HL-60/S4 treated with retinoic acid at 250 ng/mL for 4 days and 3 days (cell line): ENCODE measurements at regions not wholly inside any gene's neighbourhood (a gene's known extent, or its start where the extent isn't known, plus 50 kb on each side); places are given as distances from the start of the nearest gene placed in this dataset.

ENCODE experiments used
- in situ Hi-C: fragments of 300-500 bp; cut with MboI; formaldehyde crosslinking; loops from 2 replicates; pipeline ENCODE4 v1.7.0; 2022; ENCODE audit warnings: low sequenced_read_pairs

DNA sequence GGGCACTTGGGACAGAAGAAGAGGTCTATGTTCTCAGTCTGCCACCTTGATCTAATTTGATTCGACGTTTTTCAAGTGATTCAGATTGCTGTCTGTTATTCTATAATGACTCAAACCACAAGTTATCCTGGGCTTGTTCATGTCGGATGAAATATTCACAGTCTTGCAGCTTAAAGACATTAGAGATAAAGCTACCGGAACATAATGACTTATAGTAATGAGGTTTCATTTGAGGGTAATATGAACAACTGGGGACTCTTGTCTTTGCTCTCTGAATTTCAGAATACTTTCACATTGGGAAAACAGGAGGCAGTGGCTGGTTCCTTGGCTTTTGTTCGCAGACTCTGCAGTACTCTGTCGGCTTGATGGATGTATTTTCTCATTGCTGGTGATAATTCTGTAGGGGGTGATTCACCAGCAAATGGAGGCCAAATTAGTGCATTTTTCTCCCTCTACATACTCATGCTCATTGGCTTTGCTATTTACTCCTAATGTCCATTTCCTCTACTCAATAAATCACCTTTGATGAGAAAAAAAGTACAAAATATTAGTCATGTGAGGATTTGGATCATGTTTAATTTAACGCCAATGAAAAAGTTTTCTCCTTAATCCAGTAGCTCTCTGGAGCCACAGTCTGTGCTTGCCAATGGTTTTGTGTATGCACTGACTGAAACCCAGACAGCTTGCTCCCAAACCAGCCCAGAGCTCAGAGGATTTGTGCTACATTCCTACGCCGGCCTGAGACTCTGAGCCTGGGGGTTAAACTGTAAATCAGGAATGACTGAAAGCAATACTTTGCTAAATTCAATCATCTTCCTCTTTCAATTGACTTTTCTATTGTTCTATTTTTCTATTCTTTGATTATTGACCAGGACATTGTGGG, 154.7 kb upstream of the ANKH start:
- in situ Hi-C loops, result no loop called here

DNA sequence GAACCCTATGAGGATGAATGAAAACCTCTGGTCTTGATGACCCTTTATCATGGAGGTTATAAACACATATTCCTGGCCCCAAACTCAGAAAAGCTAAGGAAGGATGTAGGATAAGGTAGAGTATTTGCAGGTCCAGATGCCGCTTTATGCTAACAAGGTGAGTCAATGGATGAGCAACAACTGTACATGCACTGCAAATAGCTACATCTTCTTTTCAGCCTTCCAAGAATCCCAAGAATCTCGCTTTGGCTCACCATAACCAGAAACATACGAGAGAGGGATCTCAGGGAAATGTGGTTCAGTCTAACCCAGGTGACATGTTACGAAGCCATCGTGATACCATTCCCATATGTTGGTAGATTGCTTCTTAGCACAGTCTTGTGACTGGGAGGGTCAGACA, 152.3 kb upstream of the ANKH start:
- in situ Hi-C loops, result loop anchor here (25.0 kb wide), 2 partner anchors 312 to 662 kb away; no protein-coding TSS in a partner anchor

GRCh38 chr5:15023266-15023665, 151.7 kb upstream of the ANKH start:
- in situ Hi-C loops, result loop anchor here (25.0 kb wide), 2 partner anchors 311 to 661 kb away; no protein-coding TSS in a partner anchor

DNA sequence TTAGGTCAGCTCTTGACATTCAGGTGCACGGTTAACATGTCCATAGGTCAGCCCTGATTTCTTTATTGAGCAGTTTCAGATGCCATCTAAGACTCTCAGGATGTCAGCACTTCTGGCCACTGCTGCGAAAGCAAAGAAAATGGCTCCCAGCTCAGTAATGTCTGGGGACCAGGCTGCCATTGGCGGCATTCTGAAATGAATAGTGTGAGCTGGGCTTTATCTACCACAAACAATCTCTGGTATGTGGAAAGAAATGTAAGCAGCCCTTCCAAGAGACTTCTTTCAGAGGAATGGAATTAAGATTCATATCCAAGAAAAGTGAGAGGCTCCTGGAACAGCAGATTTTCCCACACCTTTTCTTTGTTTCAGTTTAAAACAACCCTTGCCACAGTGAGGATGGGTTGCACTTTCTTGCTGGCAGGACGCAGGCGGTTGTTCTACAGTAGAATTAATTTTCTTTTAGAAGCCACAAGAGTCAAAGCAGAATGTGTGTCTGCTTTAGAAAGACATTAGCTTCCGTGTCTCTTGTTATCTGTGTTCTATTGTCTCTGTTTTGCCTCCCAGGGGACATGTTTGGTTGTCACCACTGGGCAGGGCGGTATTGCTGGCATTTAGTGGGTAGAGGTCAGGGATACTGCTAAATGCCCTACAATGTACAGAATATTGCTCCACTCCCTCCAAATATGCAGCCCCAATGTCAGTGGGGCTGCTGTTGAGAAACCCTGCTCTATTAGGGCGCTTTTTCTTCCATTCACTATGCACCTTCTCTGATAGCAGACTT, 149.9 kb upstream of the ANKH start:
- in situ Hi-C loops, result loop anchor here (25.0 kb wide), 2 partner anchors 309 to 659 kb away; no protein-coding TSS in a partner anchor

- in situ Hi-C loops, result loop anchor here (25.0 kb wide), 2 partner anchors 308 to 658 kb away; no protein-coding TSS in a partner anchor
Measured at GRCh38 chr5:15020736-15021135, 149.2 kb upstream of the ANKH start.

- in situ Hi-C loops, result loop anchor here (25.0 kb wide), 2 partner anchors 303 to 653 kb away; no protein-coding TSS in a partner anchor
Measured at GRCh38 chr5:15014809-15015208, 143.2 kb upstream of the ANKH start.

DNA sequence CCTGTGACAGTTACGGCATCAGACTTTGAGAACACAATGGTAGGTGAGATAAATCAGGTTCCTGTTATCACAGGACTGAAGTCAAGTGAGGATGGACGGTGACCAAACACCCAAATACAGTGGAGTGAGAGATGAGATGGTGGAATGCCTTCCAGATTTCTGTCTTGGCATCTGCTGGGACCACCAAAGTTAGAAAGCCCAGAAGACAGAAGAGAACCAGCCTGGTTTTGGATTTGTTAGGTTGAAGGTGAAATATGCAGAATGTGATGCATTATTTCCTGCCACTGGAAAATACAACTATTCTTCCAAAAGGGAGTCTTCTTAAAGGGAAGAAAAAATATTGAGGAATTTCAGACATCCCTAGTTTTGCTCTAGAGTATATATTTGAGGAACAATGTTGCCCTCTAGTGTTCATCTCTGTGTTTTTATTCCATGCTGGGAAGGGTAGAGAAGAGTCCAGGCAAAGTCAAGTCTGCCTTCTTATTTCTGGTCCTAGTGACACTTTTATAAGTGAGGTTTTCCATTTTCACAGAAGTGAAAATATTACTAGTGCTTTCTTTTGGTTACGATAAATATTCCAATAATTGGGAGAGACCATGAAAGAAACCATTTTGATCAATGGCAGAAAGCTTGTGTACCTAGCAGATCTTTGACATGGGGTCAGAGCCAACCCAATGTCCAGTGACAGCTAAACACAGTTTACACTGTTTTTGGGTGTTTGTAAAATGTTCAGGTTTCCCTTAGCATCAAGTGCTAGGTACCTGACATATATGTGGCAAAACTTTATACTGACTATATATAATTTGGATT, 142.3 kb upstream of the ANKH start:
- in situ Hi-C loops, result loop anchor here (25.0 kb wide), 2 partner anchors 302 to 652 kb away; no protein-coding TSS in a partner anchor

DNA sequence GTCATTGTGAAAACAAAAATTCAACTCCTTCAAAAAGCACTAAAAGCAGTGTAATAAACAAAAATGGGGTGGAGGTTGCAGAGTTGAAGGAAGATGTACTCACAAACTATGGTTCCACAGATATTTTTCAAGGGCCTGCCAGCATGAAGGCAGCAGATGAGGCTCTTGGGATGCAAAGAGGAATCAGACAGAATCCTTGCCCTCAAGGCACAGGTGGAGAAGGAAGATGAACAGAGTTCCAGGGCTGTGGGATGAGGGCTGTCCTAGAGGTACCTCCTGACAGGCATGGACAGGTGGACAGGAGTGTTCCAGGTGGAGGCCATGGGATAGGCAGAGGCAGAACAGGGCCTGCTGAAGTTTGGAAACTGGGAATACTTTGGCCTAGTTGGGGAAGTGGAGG, 140.5 kb upstream of the ANKH start:
- in situ Hi-C loops, result loop anchor here (25.0 kb wide), 2 partner anchors 300 to 650 kb away; no protein-coding TSS in a partner anchor

DNA sequence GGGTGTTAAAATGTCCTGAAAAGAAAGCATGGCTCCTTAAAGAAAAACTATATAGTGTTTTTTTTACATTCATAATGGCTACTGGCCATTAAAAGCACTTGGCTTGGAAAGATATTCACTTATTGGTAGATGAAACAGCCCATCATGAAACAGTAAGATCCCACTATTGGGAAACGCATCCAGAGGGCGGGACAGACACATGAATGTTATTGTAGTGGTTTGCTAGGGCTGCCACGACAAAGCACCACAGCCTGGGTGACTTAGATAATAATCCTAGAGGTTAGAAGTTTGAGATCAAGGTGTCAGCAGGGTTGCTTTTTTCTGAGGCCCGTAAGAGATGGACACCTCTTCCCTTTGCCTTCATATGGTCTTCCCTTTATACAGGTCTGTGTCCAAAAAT, 139.4 kb upstream of the ANKH start:
- in situ Hi-C loops, result loop anchor here (25.0 kb wide), 2 partner anchors 299 to 649 kb away; no protein-coding TSS in a partner anchor

DNA sequence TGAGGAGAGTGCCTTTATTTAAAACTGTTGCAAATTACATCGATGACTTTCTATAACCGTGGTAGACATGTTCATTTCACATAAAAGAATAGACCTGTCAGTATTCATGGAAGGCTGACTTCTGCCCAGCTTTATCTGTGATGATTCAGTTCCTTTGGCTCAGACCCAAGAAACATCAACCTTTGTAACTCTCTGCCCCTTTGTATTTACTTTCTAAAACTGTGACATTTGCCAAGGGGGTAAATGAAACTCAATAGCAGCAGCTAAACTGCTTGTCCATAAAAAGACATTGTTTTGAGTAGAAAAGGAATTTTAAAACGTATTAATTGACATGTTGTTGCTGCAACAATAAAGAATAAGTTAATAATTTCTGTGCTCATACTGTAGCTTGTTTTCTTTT, 137.8 kb upstream of the ANKH start:
- in situ Hi-C loops, result loop anchor here (25.0 kb wide), 2 partner anchors 297 to 647 kb away; no protein-coding TSS in a partner anchor

DNA sequence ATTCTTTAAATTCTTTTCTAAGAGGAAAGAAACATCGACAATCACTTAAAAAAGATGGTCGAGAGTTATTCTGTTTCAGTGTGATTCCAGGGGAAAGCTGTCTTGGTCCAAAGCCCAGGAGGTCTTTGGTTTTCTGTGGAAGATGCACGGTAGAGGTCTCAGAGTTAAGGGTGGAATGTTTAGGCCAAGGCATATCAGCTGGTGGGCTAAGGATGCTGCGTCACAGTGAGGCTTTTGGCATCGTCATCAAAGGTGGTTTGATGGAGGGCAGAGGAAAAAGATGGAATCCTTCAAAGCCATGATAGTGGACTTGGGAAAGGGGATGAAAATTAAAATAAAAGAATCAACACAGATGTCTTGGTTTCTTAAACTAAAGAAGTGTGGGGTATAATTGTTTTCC, 137.3 kb upstream of the ANKH start:
- in situ Hi-C loops, result loop anchor here (25.0 kb wide), 2 partner anchors 297 to 647 kb away; no protein-coding TSS in a partner anchor

DNA sequence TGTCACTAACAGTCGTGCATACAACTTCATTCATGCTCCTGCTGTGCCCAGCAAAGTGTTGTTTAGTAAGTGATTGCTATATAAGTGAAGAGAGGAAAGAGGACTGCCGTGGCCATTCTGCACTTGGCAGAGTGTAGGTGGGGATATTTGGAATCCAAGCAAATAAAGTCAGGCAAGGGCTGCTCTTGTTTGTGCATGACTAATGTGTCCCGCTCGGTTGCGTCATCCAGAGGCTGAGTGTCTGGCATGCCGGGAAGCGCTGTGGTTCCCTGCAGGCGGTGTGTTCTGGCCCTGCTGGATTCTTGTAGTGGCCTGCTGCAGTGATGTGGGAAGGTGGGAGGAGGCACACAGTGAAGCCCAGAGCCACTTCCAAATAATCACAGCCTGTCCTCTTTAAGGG, 136.9 kb upstream of the ANKH start:
- in situ Hi-C loops, result loop anchor here (25.0 kb wide), 2 partner anchors 296 to 646 kb away; no protein-coding TSS in a partner anchor

GRCh38 chr5:15007646-15008045, 136.1 kb upstream of the ANKH start:
- in situ Hi-C loops, result loop anchor here (25.0 kb wide), 2 partner anchors 295 to 645 kb away; no protein-coding TSS in a partner anchor

DNA sequence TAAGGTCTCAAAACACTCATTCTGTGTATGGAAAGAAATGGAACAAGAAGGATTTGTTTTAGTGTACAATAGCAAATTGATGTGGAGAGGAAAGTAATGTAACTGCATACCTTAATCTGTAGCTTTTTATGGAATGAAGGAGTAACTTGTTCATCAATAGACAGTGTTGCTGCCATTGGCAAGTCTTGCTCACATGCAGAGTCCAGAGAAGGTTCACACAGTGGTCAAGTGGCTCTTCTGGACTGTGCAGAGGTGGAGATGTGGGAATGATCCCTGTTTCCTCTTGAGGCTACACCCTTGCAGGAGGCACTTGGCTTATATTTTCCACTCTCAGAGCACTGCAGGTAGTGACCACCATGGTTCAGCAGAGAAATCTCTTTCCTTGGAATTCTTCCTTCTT, 132.9 kb upstream of the ANKH start:
- in situ Hi-C loops, result loop anchor here (25.0 kb wide), 2 partner anchors 292 to 642 kb away; no protein-coding TSS in a partner anchor

GRCh38 chr5:15003511-15003920, 131.9 kb upstream of the ANKH start:
- in situ Hi-C loops, result loop anchor here (25.0 kb wide), 2 partner anchors 291 to 641 kb away; no protein-coding TSS in a partner anchor

DNA sequence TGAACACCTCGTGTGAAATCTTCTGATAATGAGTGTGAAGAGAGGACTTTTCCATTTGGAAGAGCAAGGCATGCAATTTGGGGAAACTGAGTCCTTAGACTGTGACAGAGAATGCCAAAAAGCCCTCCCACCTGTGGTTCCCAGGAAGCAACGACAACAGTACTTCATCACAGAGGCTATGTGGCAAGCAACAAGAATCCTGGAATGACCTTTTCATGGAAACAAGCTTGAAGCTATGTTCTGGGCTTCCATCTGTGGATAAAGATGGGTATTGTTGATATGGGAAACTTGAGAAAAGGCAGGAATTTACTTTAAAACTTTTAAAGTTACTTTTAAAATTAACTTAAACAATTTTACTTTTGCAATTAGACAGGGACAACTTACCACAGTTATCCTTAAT, 131.2 kb upstream of the ANKH start:
- in situ Hi-C loops, result loop anchor here (25.0 kb wide), 2 partner anchors 290 to 640 kb away; no protein-coding TSS in a partner anchor

GRCh38 chr5:15002173-15002572, 130.6 kb upstream of the ANKH start:
- in situ Hi-C loops, result loop anchor here (25.0 kb wide), 2 partner anchors 290 to 640 kb away; no protein-coding TSS in a partner anchor

DNA sequence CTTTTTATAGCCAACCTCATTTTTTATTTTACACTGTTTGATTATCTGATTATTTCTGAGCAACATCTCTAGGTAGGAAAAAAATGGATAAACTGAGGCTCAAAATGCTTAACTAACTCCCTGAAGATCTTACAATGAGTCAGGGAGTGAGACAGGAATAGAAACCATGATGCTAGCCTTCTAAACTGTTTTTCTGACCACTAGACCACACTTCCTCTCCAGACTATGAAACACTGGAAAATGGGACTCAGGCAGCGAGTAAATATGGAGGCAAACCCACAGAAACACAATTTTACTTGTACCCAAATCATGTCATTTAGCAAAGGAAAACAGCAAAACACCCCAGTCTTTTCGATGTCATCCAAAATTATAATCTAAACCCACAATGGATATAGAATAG, 129.9 kb upstream of the ANKH start:
- in situ Hi-C loops, result loop anchor here (25.0 kb wide), 2 partner anchors 289 to 639 kb away; no protein-coding TSS in a partner anchor

GRCh38 chr5:14998491-14998890, 126.9 kb upstream of the ANKH start:
- in situ Hi-C loops, result no loop called here

DNA sequence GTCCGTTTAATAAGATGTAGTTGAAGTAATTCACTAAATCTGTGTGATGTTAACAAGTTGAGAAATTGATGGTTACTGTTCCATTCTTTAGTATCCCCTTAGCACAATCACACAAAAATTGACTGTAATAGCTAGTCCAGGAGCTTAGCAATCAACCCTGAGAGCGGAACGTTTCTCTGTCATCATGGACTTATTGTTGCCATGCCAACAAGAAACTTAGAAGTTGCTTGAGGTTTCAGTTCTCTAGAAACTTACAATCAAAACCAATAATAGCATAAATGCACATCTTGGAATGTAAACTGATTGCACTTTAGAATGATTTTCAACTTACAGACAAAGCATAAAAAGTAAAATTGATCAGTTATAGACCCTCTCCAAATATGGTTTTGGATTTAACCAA, 125.4 kb upstream of the ANKH start:
- in situ Hi-C loops, result no loop called here
